ENCODE measurements at regions not wholly inside any gene's neighbourhood (a gene's known extent, or its start where the extent isn't known, plus 50 kb on each side); places are given as distances from the start of the nearest gene placed in this dataset.

DNA sequence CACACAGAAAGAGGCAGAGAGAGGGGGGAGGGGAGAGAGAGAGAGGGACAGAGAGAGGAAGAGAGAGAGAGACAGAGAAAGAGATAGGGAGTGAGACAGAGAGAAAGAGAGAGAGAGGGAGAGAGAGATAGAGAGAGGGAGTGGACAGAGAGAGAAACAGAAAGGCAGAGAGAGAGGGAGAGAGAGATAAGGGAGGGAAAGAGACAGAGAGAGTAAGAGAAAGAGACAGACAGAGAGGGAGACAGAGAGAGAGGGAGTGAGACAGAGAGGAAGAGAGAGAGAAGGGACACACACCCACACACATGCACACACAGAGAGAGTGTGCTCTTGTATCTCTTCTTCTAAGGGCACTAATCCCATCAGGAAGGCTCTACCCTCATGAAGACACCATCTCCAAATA, 103.2 kb upstream of the ESRRB start:
- TF ChIP-seq, protein P1, sequence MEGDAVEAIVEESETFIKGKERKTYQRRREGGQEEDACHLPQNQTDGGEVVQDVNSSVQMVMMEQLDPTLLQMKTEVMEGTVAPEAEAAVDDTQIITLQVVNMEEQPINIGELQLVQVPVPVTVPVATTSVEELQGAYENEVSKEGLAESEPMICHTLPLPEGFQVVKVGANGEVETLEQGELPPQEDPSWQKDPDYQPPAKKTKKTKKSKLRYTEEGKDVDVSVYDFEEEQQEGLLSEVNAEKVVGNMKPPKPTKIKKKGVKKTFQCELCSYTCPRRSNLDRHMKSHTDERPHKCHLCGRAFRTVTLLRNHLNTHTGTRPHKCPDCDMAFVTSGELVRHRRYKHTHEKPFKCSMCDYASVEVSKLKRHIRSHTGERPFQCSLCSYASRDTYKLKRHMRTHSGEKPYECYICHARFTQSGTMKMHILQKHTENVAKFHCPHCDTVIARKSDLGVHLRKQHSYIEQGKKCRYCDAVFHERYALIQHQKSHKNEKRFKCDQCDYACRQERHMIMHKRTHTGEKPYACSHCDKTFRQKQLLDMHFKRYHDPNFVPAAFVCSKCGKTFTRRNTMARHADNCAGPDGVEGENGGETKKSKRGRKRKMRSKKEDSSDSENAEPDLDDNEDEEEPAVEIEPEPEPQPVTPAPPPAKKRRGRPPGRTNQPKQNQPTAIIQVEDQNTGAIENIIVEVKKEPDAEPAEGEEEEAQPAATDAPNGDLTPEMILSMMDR (optimal IDR thresholded peaks at IDR 0.05 in 1 of 3, IDR thresholded peaks at IDR 0.05 in 1 of 3, conservative IDR thresholded peaks at IDR 0.05 in 1 of 3; ENCODE audit: extremely low read depth in 1 of 3, insufficient read depth in 2 of 3, low read length in 3 of 3): no peak
- no peak for TF ChIP-seq EZH2 (IDR thresholded peaks at IDR 0.05; ENCODE audit: low read length)
- Histone ChIP-seq H3K9me1 (ENCODE audit: control insufficient read depth, extremely low read depth, insufficient read depth, low read length) (no peaks in the 10 kb centered on the region), H3K4me1 (ENCODE audit: control insufficient read depth, extremely low read depth, insufficient read depth, low read length) (no peaks in the 10 kb centered on the region), H3K9ac (ENCODE audit: control insufficient read depth, extremely low read depth, insufficient read depth, low read length) (no peak overlapping the region), H3K27ac (ENCODE audit: control insufficient read depth, insufficient read depth, low read length) (no peak overlapping the region), H3K27me3 (ENCODE audit: control insufficient read depth, extremely low read depth, insufficient read depth, low read length) (peaks cover 23% of the 10 kb centered on the region), H4K20me1 (ENCODE audit: control insufficient read depth, extremely low read depth, insufficient read depth, low read length) (no peaks in the 10 kb centered on the region), H2AFZ (ENCODE audit: control insufficient read depth, low read length) (no peak overlapping the region), H3K4me3 (ENCODE audit: control insufficient read depth in 2 of 3, extremely low read depth in 1 of 3, insufficient read depth in 2 of 3, low read depth in 1 of 3, low read length in 3 of 3) (no peak overlapping the region), H3K79me2 (ENCODE audit: control insufficient read depth, insufficient read depth, low read length) (no peaks in the 10 kb centered on the region), H3K4me2 (ENCODE audit: control insufficient read depth, extremely low read depth, insufficient read depth, low read depth, low read length) (no peak overlapping the region), H3K9me3 (ENCODE audit: control insufficient read depth, low read depth, low read length) (no peaks in the 10 kb centered on the region), H3K36me3 (ENCODE audit: control insufficient read depth in 2 of 2, extremely low read depth in 1 of 2, insufficient read depth in 2 of 2, low read length in 2 of 2) (no peaks in the 10 kb centered on the region)
- dilution Hi-C loops (cut with MboI; ENCODE audit: extremely low pct_ligation_motif_present, low sequenced_read_pairs): no loop called here
- DNase-seq (ENCODE audit: low read depth, low spot score) (no peak), FAIRE-seq (no peak)

DNA sequence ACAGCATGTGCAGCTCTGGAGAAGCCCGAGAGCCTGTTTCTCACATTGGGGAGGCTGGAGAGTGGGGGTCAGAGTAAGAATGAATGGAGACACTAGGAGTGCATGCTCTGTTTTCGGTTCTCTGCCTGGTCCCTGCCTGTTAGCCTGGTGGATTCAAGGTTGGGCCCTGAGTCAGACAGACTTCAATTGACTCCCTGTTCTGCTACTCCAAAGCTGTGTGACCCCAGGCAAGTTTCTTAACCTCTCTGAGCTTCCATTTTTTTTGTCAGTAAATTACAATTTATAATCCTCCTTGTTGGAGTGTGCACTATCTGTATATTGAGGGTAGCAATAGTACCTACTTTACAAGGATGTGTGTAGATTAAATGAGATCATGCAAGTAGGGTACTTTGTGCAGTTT, 102.6 kb upstream of the ESRRB start:
- DNase-seq (ENCODE audit: low read depth, low spot score) (no peak), FAIRE-seq (no peak)
- H3K27ac ChIP-seq (ENCODE audit: control insufficient read depth, insufficient read depth, low read length): no peak overlapping the region
- no peaks in the 10 kb centered on the region for H3K4me1 ChIP-seq (ENCODE audit: control insufficient read depth, extremely low read depth, insufficient read depth, low read length)
- H3K9me3 ChIP-seq (ENCODE audit: control insufficient read depth, low read depth, low read length): no peaks in the 10 kb centered on the region
- no peaks in the 10 kb centered on the region for H3K36me3 ChIP-seq (ENCODE audit: control insufficient read depth in 2 of 2, extremely low read depth in 1 of 2, insufficient read depth in 2 of 2, low read length in 2 of 2)
- H2AFZ ChIP-seq (ENCODE audit: control insufficient read depth, low read length): no peak overlapping the region
- H3K4me3 ChIP-seq (ENCODE audit: control insufficient read depth in 2 of 3, extremely low read depth in 1 of 3, insufficient read depth in 2 of 3, low read depth in 1 of 3, low read length in 3 of 3): no peak overlapping the region
- H4K20me1 ChIP-seq (ENCODE audit: control insufficient read depth, extremely low read depth, insufficient read depth, low read length): no peaks in the 10 kb centered on the region
- H3K4me2 ChIP-seq (ENCODE audit: control insufficient read depth, extremely low read depth, insufficient read depth, low read depth, low read length): no peak overlapping the region
- no peak overlapping the region for H3K9ac ChIP-seq (ENCODE audit: control insufficient read depth, extremely low read depth, insufficient read depth, low read length)
- H3K9me1 ChIP-seq (ENCODE audit: control insufficient read depth, extremely low read depth, insufficient read depth, low read length): no peaks in the 10 kb centered on the region
- TF ChIP-seq, protein P1 (optimal IDR thresholded peaks at IDR 0.05 in 1 of 3, IDR thresholded peaks at IDR 0.05 in 1 of 3, conservative IDR thresholded peaks at IDR 0.05 in 1 of 3; ENCODE audit: extremely low read depth in 1 of 3, insufficient read depth in 2 of 3, low read length in 3 of 3): no peak
- no peak for TF ChIP-seq EZH2 (IDR thresholded peaks at IDR 0.05; ENCODE audit: low read length)
- H3K79me2 ChIP-seq (ENCODE audit: control insufficient read depth, insufficient read depth, low read length): no peaks in the 10 kb centered on the region
- dilution Hi-C loops (cut with MboI; ENCODE audit: extremely low pct_ligation_motif_present, low sequenced_read_pairs): no loop called here
- H3K27me3 ChIP-seq (ENCODE audit: control insufficient read depth, extremely low read depth, insufficient read depth, low read length): peaks cover 22% of the 10 kb centered on the region

All from keratinocyte (primary cell).